ENCODE measurements at regions not wholly inside any gene's neighbourhood (a gene's known extent, or its start where the extent isn't known, plus 50 kb on each side); places are given as distances from the start of the nearest gene placed in this dataset.
"Not testable (repeated sequence)": the region's sequence is repeated elsewhere in the genome, so short reads cannot be mapped to it uniquely, and the experiment has no call there.

DNA sequence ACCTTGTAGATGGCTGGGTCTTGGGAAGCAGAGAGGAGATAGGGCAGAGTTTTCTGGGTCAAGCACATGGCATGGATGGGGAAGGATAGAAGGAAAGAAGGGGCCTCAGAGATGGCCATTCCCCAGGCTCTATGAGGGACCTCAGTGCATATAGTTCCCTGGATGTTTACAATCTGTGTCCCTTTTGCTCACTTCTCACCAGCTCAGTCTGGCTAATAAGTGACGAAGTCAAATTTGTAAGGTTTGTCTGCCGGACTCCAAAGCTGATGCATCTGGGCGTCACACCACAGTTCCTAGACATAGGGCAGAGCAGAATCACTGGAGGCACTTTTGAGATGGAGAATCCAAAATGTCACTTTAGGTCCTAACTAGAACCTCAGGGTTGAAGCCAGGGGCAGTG lies 416.4 kb upstream of the PROX1 start:
- no peak for DNase-seq (ENCODE audit: low read depth, low spot score)
- H3K27ac ChIP-seq: no peak overlapping the region

DNA sequence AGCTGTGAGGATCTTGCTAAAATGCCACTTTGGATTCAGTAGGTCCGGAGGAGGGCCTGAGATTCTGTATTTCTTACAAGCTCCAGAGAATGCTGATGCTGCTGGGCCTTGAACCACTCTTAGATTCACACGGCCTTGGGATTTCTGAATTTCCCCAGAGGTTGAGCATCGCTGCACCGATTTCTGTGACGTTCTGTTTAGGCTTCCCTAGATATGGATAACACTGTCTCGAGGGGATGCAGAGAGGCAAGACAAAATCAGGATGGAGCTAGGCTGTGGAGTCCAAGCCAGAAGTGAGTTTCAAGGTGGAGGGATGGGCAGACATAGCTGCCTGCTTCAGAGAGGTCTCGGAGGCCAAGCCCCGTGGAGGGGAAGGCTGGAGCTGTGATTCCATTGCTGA lies 415.9 kb upstream of the PROX1 start:
- no peak for DNase-seq (ENCODE audit: low read depth, low spot score)
- H3K27ac ChIP-seq: no peak overlapping the region

DNA sequence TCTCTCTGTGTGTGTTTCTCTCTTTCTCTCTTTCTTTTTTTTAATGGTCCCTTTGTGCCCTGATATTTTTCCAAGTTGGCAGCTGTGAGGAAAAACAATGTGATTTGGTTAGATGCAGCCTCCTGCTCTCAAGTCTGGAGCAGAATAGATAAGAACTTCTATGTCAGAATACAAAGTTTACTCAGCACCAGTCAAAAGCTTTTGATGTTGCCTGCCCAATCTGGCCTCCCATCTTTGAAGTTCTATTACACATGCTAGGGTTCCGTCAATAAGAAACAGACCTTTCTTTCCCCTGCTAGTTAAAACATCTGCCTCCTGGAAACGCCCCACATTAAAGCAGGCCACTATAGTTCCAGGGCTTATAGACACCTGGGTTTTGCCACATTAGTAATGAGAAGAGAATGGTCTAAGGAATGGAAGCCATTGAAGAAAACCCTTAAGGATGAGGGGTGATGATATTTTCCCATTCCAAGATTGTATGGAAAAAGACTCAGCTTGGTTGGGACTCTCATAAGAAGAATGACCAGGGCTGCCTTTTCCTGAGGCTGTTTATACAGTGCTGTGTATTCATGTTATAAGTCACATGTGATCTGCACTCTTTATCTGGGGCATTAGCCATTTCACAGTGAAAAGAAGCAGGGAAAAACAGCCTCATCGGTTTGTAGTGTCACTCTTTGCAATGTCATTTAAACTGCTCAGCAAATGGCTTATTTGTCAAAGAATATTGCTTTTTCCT lies 414.7 kb upstream of the PROX1 start:
- DNase-seq (ENCODE audit: low read depth, low spot score): no peak
- no peak overlapping the region for H3K27ac ChIP-seq

DNA sequence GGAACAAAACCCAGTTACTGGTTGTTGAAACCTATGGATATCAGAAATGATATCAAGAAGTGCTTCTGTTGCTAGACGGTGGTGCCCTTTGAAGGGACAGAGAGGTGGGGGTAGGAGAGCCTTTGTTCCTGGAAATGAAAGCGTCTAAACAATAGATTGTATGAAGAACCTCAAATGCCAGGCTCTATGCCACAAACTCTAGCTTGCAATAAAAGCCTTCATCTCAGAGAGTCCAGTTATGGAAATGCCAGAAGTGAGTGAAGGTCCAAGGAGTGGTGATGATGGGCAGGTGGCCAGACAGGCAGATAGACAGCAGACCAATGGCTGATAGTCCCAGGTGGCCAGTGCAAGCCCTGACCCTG lies 414.1 kb upstream of the PROX1 start:
- no peak for DNase-seq (ENCODE audit: low read depth, low spot score)
- H3K27ac ChIP-seq: no peak overlapping the region

DNA sequence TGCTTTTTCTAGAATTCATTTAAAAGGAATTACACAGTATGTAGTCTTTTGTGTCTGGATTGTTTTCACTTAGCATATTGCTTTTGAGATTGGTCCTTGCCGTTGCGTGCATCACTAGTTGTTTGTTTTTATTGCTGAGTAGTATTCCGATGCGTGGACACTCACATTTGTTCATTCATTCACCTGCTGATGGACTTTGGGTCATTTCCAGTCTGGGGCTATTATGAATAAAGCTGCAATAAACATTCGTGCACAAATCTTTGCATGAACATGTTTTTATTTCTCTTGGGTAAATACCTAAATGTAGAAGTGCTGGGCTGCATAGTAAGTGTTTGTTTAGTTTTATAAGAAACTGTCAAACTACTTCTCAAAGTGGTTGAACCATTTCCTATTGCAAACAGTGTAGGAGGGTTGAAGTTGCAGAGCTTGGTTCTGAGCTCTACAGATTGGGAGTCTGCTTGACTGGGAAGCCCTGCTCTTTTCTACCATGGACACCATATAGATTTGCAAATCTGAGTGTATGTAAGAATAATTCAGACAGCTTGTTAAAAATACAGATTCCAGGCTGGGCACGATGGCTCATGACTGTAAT lies 404.7 kb upstream of the PROX1 start:
- no peak overlapping the region for H3K27ac ChIP-seq
- no peak for DNase-seq (ENCODE audit: low read depth, low spot score)

DNA sequence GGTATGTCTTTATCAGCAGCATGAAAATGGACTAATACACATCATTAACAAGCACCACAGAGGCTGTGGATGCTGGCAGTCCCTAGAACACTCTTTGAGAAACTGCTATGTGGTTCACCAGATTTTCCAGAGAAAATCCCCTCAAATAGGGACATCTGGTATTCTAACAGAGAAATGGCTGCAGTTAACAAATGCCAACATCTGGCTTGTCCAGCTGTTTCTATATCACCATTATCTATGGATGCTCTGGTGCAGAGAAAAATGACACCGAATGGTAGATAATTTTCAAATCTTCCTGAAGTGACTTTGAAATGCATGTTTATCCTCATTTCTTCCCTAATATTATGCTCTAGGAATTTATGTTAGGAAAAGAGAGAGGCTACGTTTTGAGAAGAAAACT lies 403.5 kb upstream of the PROX1 start:
- no peak overlapping the region for H3K27ac ChIP-seq

DNA sequence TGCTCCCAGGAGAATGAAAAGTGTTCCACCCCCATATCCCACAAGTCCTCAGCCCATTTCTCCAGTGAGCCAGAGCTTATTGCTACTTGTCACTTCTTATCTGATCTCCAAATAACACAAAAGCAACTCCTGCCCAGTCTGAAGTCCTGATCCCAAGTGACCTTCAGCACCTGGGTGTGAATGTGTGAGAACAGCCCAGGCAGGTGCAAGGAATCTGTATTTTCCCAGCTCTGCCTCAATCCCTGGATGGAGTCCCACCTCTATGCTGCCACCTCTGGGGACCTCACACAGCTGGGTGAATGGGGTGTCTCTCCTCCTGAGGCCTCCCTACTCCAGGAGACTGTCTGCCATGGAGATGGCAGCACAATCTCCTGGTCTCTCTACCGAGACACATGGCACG lies 402.4 kb upstream of the PROX1 start:
- no peak for DNase-seq (ENCODE audit: low read depth, low spot score)
- no peak overlapping the region for H3K27ac ChIP-seq

More for the DNA sequence above, 403.5 kb upstream of the PROX1 start:
- DNase-seq (ENCODE audit: low read depth, low spot score): no peak

DNA sequence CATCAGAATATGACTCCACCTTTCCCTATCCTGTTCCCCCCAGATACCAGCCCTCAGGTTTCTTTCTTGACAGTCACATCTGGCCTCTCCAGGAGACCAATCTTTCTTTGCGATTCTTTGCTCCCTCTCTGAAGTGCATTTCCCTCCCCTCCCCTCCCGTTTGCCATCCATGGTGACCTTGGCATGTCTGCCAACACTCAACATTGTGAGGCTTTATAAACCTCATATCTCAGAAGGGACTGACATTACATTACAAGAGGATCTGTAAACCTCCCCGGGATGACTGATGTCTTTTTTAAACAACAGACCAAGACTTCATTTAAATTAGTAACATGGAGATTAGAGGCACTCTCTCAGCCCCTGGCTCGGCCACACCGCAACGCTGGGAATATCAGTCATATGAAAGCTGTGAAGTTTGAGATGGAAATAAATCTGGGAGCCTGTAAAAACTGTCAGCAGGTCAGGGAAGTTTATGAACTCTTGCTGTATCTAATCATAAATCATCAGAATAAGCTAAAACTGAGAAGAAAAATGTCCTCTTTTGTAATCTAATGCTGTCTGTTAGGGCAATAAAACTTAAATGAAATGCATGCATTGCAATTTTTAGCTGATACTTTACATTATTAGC lies 401.7 kb upstream of the PROX1 start:
- DNase-seq (ENCODE audit: low read depth, low spot score): no peak
- H3K27ac ChIP-seq: no peak overlapping the region

DNA sequence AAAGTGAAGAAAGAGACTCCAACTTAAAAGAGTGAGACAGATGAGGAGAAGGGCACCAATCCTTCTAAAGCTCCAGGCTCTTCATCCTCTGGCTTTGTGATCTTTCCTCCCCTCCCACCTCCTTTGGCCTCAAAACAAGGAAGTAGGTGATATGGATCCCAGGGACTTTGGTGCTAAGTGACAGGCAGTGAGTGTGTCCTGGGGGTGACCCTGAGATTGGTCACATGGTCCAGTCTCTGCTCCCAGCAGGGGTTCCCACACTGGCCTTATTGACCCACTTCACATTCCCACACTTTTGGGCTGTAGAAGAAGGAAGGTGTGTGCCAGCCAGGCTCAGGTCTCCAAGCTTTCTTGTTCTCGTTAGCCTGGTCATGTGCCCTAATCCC lies 401.2 kb upstream of the PROX1 start:
- no peak overlapping the region for H3K27ac ChIP-seq
- DNase-seq (ENCODE audit: low read depth, low spot score): no peak

DNA sequence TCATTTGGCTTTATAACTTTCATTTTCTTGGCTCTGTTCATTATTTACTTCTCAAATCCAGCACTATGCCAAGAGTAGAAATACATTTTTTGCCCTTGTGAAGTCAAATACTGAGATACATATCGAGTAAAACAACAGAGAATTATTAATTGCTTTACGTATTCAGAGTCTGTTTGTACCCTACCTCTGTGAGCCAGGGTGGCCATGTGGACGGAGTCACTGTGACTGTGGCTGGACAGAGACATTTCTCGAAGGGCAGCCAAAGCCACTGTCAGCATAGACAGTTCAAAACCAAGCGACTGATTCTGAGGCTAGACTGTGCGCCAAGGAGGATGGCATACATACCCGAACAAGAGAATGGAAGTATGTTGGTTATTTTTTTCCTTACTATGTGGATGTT lies 391.0 kb upstream of the PROX1 start:
- H3K27ac ChIP-seq: no peak overlapping the region
- DNase-seq (ENCODE audit: low read depth, low spot score): no peak

DNA sequence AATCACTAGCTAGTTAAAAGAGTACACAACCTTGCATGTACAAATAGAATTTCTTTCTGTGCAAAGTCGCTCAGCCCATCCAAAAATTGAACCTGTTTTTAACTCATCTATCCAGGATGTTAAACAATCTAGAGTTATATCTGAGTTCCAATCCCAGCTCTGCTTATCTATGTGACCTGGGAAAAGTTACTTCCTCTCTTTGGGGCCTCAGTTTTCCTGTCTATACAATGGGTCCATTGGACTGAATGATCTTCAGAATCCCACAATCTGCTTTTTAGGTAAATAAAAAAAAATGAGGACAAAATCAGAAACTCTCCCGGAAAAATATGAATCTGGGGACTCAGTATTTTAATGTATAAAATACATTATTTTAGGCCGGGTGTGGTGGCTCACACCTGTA lies 389.5 kb upstream of the PROX1 start:
- no peak for DNase-seq (ENCODE audit: low read depth, low spot score)

DNA sequence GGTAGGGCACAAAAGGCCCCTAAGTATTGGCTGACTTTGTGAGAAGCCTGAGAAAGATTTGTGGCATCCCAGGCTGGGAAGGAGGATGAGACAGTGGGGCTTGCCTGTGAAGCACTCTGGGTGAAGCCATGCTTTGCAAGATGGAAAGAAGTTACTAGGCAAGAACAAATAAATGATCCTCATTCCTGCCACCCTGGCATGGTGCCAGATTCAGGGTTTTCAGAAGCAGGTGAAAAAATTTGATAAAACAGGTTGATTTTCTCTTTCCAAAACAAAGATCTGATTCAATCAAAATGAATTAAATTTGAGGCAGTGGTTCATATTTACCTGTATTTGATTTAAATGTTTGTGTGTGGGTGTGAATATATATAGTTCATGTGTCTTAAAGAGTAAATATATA lies 386.9 kb upstream of the PROX1 start:
- H3K27ac ChIP-seq: no peak overlapping the region
- DNase-seq (ENCODE audit: low read depth, low spot score): no peak

More for the DNA sequence above, 389.5 kb upstream of the PROX1 start:
- no peak overlapping the region for H3K27ac ChIP-seq

DNA sequence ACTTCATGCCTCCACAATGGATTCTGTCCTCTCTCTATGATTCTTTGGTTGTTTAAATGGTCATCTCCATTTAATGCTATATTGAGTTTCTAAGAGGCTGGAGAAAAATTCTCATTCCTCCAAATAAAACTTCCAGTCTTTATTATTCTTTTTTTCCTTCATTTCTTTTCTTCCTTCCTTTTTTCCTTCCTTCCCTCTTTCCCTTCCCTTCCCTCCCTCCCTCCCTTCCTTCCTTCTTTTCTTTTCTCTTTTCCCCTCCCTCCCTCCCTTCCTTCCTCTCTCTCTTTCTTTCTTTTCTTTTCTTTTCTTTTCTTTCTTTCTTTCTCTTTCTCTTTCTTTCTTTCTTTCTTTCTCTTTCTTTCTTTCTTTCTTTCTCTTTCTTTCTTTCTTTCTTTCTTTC lies 386.1 kb upstream of the PROX1 start:
- not testable (repeated sequence) for DNase-seq (ENCODE audit: low read depth, low spot score); H3K27ac ChIP-seq

DNA sequence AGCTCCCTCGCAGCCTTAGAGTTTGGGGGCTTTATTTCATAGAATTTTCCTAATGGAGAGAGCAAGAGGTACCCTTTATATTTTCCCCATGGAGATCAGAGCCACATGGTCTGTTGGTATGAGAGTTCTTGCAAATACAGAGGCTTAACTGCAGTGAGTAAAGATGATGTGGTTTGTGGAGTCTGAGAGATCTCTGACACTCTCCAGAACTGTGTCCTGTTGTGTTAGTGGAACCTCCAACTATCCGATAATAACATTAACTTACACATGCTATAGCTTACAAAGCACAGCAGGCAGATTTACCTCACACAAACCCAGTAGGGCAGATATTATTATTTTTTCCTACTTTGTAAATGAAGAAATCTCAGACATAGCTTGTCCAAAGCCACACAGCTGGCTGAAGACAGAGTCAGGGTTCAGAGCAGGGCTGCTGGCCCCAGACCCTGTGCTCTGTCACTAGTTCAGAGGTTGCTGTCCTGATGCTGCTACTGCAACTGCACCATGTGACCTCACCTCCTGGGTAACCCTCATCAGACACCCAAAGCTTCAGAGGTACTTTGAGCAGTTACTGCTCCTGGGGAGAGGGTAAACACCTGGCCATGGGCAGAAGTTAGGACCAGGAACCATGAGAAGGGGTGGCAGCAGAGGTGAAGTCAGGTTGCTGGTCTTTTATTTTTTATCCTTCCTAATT lies 384.8 kb upstream of the PROX1 start:
- no peak overlapping the region for H3K27ac ChIP-seq
- DNase-seq (ENCODE audit: low read depth, low spot score): no peak

DNA sequence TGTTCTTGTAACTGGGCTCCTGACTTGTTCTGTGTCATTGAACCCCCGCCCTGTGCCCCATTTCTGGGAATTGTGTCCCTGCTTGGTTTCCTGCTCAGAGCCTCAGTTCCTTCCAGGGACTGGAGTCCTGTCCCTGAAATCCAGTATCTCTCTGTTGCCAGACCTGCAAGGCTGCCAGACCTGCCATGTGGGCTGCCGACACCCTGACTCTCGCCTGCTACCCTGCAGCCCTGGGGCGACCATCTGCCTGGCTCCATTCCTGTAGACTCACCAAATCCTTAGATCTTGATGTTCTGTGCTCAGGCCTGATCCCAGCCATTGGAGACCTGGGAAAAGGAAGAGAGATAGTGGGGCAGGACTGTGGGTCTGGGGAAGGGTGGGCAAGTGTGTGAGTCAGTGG lies 383.3 kb upstream of the PROX1 start:
- no peak for DNase-seq (ENCODE audit: low read depth, low spot score)
- H3K27ac ChIP-seq: no peak overlapping the region

DNA sequence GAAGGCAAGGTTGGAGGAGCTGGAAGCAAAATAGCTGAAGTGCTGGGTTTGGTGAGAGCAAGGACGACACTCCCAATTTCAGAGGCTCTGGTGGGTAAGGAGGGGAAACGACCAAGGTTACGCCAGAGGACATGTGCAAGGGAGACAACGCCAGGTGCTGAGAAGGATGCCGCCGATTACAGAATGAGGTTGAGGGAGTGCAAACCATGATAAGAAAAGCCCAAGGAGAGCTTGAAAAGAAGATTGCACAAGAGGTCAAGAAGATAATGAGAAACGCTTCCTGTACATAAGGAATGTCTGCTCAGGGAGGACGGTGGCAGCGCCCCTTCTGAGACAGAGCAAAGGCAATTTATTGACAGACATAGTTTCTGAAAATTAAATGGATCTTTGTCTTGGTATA lies 382.0 kb upstream of the PROX1 start:
- DNase-seq (ENCODE audit: low read depth, low spot score): no peak
- H3K27ac ChIP-seq: no peak overlapping the region

DNA sequence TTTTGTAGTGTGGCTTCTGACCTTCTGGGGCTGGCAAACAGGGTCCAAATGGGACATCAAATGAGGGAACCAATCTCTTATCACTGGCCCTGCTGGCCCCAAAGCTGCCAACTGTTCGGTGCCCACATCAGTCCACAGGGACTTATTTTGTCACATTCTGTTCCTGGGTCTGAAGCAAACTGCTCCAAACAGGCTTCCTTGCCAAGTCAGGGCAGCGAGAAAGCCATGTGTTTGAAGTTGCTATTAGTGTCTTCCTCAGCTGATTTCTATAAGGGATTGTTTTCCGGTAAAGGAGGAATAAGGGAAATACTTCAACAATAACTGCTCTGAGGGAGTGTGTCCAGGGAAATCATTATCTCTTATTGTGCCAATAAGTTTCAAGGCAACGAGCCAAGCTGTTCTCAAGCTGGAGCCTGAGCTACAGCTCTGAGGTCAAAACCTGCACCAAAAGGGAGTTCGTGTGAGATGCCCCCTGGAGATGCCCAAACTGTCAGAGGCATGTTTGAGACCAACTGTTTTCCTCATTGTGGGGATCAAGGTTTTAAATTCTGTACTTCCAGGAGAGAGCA lies 381.4 kb upstream of the PROX1 start:
- no peak overlapping the region for H3K27ac ChIP-seq
- no peak for DNase-seq (ENCODE audit: low read depth, low spot score)

DNA sequence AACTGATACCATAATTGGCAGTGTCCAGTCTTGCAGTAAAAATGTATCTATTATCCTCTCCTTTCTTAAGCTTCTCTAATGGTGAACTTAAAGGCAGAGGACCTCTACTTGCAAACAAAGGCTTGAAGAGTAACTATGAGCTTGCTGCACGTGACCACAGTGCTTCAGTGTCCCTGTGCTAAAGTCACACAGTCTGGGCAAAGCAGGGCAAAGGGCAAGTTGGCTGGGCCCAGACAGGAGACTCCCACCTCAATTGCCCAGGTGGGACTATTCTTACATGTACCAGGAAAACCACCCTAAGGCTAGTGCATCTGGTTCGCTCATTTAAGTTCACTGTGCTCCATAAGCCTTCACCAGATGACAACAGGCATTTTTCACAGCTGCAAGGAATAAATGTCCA lies 374.2 kb upstream of the PROX1 start:
- H3K27ac ChIP-seq: no peak overlapping the region
- DNase-seq (ENCODE audit: low read depth, low spot score): no peak

DNA sequence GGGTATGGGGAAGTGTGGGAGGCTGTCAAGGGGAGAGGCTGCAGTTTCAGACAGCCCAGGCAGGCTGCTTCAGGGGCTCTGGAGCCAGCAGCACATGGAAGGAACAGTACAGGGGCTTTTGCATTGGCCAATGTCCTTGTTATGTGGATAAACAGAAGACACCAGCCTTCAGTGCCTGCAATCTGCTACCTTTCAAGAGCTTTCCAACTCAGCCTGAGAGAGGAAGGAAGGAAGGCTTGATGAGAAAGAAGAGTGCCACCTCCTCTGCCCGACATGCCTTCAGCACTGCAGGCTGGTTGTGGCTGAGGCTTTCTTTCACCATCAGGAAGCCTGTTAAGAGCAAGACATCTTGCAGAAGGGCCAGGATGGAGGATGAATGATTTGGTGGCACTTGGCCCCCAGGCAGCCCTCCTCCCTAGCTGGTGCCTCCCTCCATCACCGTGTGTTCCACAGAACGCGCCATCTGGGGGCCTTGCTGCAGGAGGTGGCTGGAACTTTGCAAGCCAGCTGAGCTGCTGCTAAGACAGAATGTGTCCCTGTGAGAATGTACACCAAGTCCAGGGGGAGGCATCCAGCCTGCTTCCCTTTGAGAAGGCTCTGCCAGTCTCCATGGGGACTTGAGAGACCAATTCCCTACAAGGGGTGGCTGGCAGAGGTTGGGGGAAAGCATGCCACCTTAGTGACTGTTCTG lies 372.4 kb upstream of the PROX1 start:
- H3K27ac ChIP-seq: no peak overlapping the region
- no peak for DNase-seq (ENCODE audit: low read depth, low spot score)

DNA sequence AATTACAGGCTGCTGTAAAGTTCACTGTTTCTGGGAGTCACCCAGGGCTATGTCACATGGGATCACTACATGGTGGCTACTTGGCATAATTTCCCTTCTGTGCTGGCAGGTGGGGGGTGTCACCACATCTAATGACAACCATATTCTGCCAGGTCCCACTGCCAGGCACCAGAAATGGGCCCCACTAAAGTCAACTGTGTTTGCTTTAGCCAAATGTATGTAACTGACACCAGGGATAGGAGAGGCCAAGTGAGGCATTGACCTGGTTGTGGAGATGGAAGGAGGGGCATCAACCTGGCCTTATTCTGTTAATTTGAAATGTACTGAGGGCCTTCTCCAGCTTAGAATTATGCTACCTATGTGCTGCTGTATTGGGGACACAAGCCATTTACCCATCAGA lies 370.6 kb upstream of the PROX1 start:
- no peak overlapping the region for H3K27ac ChIP-seq
- DNase-seq (ENCODE audit: low read depth, low spot score): no peak
